H1 (cell line): ENCODE measurements at regions not wholly inside any gene's neighbourhood (a gene's known extent, or its start where the extent isn't known, plus 50 kb on each side); places are given as distances from the start of the nearest gene placed in this dataset.

ENCODE experiments used
- CTCF ChIA-PET: fragments of 300-600 bp; sonication (Branson Sonifier 250); formaldehyde crosslinking; loops from one replicate; lab custom pipeline; 2021; ENCODE audit not compliant: partially characterized antibody; lab: Charles Lee
- POLR2A ChIA-PET: fragments of 300-600 bp; sonication (Branson Sonifier 250); formaldehyde crosslinking; loops from one replicate; lab custom pipeline; 2021; ENCODE audit warnings: inconsistent platforms; ENCODE audit not compliant: partially characterized antibody; lab: Charles Lee
- DNase-seq, 2 experiments: peaks; one replicate each; pipeline versions ENCODE4 v3.0.0 to v3.0.0-alpha.2; 2010 to 2022; ENCODE audit warnings: low spot score in 2 of 2, low read depth in 1 of 2, mixed read lengths in 1 of 2
- FAIRE-seq: peaks from 2 replicates; lab custom pipeline; 2011; peaks lifted over from hg19 to GRCh38; lab: Jason Lieb, UNC
- H2AFZ ChIP-seq: 2 replicates; pipeline ENCODE4 v1.8.1; 2012; ENCODE audit warnings: low read length, inconsistent platforms
- H2AK5ac ChIP-seq: 2 replicates; pipeline ENCODE4 v1.6.1; 2013; ENCODE audit warnings: low read depth, low read length
- H2BK120ac ChIP-seq: replicated peaks from 2 replicates; pipeline ENCODE3; 2013; ENCODE audit warnings: low read depth, low read length, inconsistent platforms
- H2BK12ac ChIP-seq: 2 replicates; pipeline ENCODE4 v1.6.1; 2013; ENCODE audit warnings: low read depth, low read length
- H2BK15ac ChIP-seq: 2 replicates; pipeline ENCODE4 v1.6.1; 2013; ENCODE audit warnings: low read length
- H2BK20ac ChIP-seq: 2 replicates; pipeline ENCODE4 v1.6.1; 2013; ENCODE audit warnings: low read length
- H2BK5ac ChIP-seq: 2 replicates; pipeline ENCODE4 v1.6.1; 2013; ENCODE audit warnings: low read depth, low read length
- H3K14ac ChIP-seq: 2 replicates; pipeline ENCODE4 v1.6.1; 2013; ENCODE audit warnings: inconsistent platforms; ENCODE audit not compliant: insufficient read length
- H3K18ac ChIP-seq: 2 replicates; pipeline ENCODE4 v1.6.1; 2013; ENCODE audit warnings: low read length; ENCODE audit errors: extremely low read depth
- H3K23ac ChIP-seq: 2 replicates; pipeline ENCODE4 v1.6.1; 2013; ENCODE audit warnings: inconsistent platforms; ENCODE audit not compliant: insufficient read length
- H3K23me2 ChIP-seq: 2 replicates; pipeline ENCODE4 v1.6.1; 2013; ENCODE audit warnings: low read depth, low read length
- H3K27ac ChIP-seq: 2 replicates; pipeline ENCODE4 v1.6.1; 2011; ENCODE audit warnings: low read depth, low read length, inconsistent platforms
- H3K27me3 ChIP-seq, 4 experiments: replicated peaks in 1 of 4; 1 replicate in 1 of 4; 2 replicates in 3 of 4; pipeline versions ENCODE4 v1.6.1 to v1.8.1; 2011 to 2013; ENCODE audit warnings: low read length in 3 of 4, mild to moderate bottlenecking in 3 of 4, inconsistent platforms in 2 of 4, mixed read lengths in 2 of 4, moderate library complexity in 1 of 4; ENCODE audit not compliant: control insufficient read depth in 3 of 4, insufficient read depth in 3 of 4; ENCODE audit errors: extremely low read depth in 1 of 4
- H3K36me3 ChIP-seq, 4 experiments: 2 replicates each; pipeline versions ENCODE4 v1.6.1 to v1.8.1; 2011 to 2013; ENCODE audit warnings: mild to moderate bottlenecking in 4 of 4, low read length in 3 of 4, moderate library complexity in 2 of 4, control low read depth in 1 of 4, inconsistent platforms in 1 of 4; ENCODE audit not compliant: insufficient read depth in 4 of 4, control insufficient read depth in 2 of 4
- H3K4ac ChIP-seq: replicated peaks from 2 replicates; pipeline ENCODE3; 2013; ENCODE audit warnings: low read length, low read depth, mixed read lengths, inconsistent platforms; ENCODE audit not compliant: insufficient read length
- H3K4me1 ChIP-seq, 4 experiments: replicated peaks in 1 of 4; 1 replicate in 1 of 4; 2 replicates in 3 of 4; pipeline versions ENCODE4 v1.6.1 to v1.8.1; 2011 to 2013; ENCODE audit warnings: low read length in 3 of 4, inconsistent platforms in 2 of 4, mixed read lengths in 1 of 4; ENCODE audit not compliant: insufficient read depth in 4 of 4, control insufficient read depth in 3 of 4
- H3K4me2 ChIP-seq, 2 experiments: 2 replicates each; pipeline versions ENCODE4 v1.6.1 to v1.8.1; 2011 to 2013; ENCODE audit warnings: low read depth in 2 of 2, low read length in 2 of 2, control low read depth in 1 of 2, inconsistent platforms in 1 of 2, mild to moderate bottlenecking in 1 of 2; ENCODE audit not compliant: insufficient read depth in 1 of 2
- H3K4me3 ChIP-seq, 4 experiments: fragments of 200-600, 300-600 bp in 1 of 4; sonication (generic), shearing (Covaris generic), sonication (Bioruptor Twin) in 1 of 4; 2 replicates each; pipeline versions ENCODE4 v1.5.1 to v1.8.1; 2011 to 2016; ENCODE audit warnings: low read length in 4 of 4, low read depth in 3 of 4, control low read depth in 2 of 4, inconsistent platforms in 2 of 4, mild to moderate bottlenecking in 2 of 4, mixed read lengths in 1 of 4, moderate library complexity in 1 of 4; ENCODE audit not compliant: insufficient read depth in 2 of 4; ENCODE audit errors: extremely low read depth in 1 of 4
- H3K56ac ChIP-seq: replicated peaks from 2 replicates; pipeline ENCODE3; 2013; ENCODE audit warnings: low read depth, mild to moderate bottlenecking, mixed read lengths, low read length, inconsistent platforms; ENCODE audit not compliant: insufficient read length
- H3K79me1 ChIP-seq: 2 replicates; pipeline ENCODE4 v1.6.1; 2013; ENCODE audit warnings: low read depth, low read length, control low read depth
- H3K79me2 ChIP-seq, 2 experiments: 2 replicates each; pipeline versions ENCODE4 v1.6.1 to v1.8.1; 2012 to 2013; ENCODE audit warnings: low read length in 2 of 2, mild to moderate bottlenecking in 2 of 2, inconsistent platforms in 1 of 2; ENCODE audit not compliant: insufficient read depth in 2 of 2, control insufficient read depth in 1 of 2
- H3K9ac ChIP-seq, 4 experiments: replicated peaks in 1 of 4; 1 replicate in 1 of 4; 2 replicates in 3 of 4; pipeline versions ENCODE4 v1.6.1 to v1.8.1; 2011 to 2013; ENCODE audit warnings: low read depth in 3 of 4, low read length in 3 of 4, control low read depth in 2 of 4, mild to moderate bottlenecking in 2 of 4, moderate library complexity in 2 of 4, inconsistent platforms in 1 of 4; ENCODE audit errors: extremely low read depth in 1 of 4
- H3K9me3 ChIP-seq, 2 experiments: 2 replicates each; pipeline versions ENCODE4 v1.6.1 to v1.8.1; 2012 to 2013; ENCODE audit warnings: mild to moderate bottlenecking in 2 of 2, moderate library complexity in 2 of 2, control low read depth in 1 of 2, inconsistent platforms in 1 of 2, low read depth in 1 of 2, low read length in 1 of 2, mixed read lengths in 1 of 2; ENCODE audit not compliant: insufficient read depth in 2 of 2
- H4K20me1 ChIP-seq, 2 experiments: replicated peaks in 1 of 2; 2 replicates each; pipeline versions ENCODE3 to v1.8.1; 2011 to 2013; ENCODE audit warnings: inconsistent platforms in 2 of 2, low read length in 2 of 2, mild to moderate bottlenecking in 1 of 2; ENCODE audit not compliant: insufficient read depth in 2 of 2, control insufficient read depth in 1 of 2
- H4K5ac ChIP-seq: 2 replicates; pipeline ENCODE4 v1.6.1; 2013; ENCODE audit warnings: low read length, low read depth, mixed read lengths, inconsistent platforms; ENCODE audit not compliant: insufficient read length
- H4K8ac ChIP-seq: 2 replicates; pipeline ENCODE4 v1.8.0; 2013; ENCODE audit warnings: mild to moderate bottlenecking, moderate library complexity, low read length, inconsistent platforms; ENCODE audit not compliant: insufficient read depth; ENCODE audit errors: extremely low read depth
- H4K91ac ChIP-seq: replicated peaks from 2 replicates; pipeline ENCODE3; 2013; ENCODE audit warnings: low read length, mixed read lengths, inconsistent platforms; ENCODE audit not compliant: insufficient read length
- MAFK ChIP-seq: IDR thresholded peaks from 2 replicates; pipeline ENCODE4 v1.6.1; 2012; ENCODE audit warnings: low read depth, mild to moderate bottlenecking, improper control_type of control experiment, low read length
- SIX5 ChIP-seq: IDR thresholded peaks from 2 replicates; pipeline ENCODE4 v1.6.1; 2011; ENCODE audit warnings: mild to moderate bottlenecking, low read depth, low read length
- YY1 ChIP-seq: IDR thresholded peaks from 2 replicates; pipeline ENCODE4 v1.6.1; 2011; ENCODE audit warnings: low read depth, mild to moderate bottlenecking, low read length
- WGBS, 2 experiments: shearing (Covaris generic) in 1 of 2; methylation state at CpG; one replicate each; pipeline versions ENCODE4 v1.1.6 to v1.1.7; 2013 to 2015; ENCODE audit warnings: low lambda C conversion rate in 2 of 2, mixed read lengths in 2 of 2, inconsistent platforms in 1 of 2, low coverage in 1 of 2, missing lambda C conversion rate in 1 of 2; ENCODE audit not compliant: insufficient replicate concordance in 2 of 2, insufficient coverage in 1 of 2, insufficient read length in 1 of 2; ENCODE audit errors: extremely low coverage in 1 of 2, missing lambda C conversion rate in 1 of 2; 5-methylcytosine and 5-hydroxymethylcytosine counted together

DNA sequence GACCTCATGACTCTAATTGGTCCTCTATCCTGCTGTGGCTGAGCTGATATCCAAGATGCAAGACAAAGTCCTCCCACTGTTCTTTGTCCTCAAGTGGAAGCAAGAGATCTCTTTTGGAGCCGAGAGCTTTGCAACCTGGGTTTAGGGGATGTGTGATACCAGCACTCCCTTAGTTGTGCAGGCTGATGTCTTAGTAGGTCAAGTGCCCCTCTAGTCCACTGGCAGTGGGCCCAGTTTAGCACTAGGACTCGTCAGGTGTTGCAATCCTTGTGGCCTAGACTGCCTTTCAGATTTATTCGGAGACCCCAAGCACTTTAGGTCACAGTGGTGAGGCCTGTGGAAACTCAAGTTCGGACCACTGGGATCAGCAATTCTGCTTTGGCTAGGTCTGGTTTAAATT lies 64.0 kb downstream of the GPRASP3 start:
- H3K4me2 ChIP-seq = no peak overlapping the region
- H3K18ac ChIP-seq = no peak overlapping the region
- no peak overlapping the region for H2BK20ac ChIP-seq
- H4K8ac ChIP-seq = no peak overlapping the region
- no peaks in the 10 kb centered on the region for H3K9me3 ChIP-seq
- TF ChIP-seq YY1 = no peak
- no peak for TF ChIP-seq MAFK
- no peak for TF ChIP-seq SIX5
- H4K91ac ChIP-seq = no peak overlapping the region
- H3K4me1 ChIP-seq = peaks cover 0 to 5% (median 0%) of the 10 kb centered on the region in 4 experiments; a peak in 2 of 7 replicates
- H3K14ac ChIP-seq = no peak overlapping the region
- H2BK120ac ChIP-seq = no peak overlapping the region
- 96% methylated on average over 3 of the region's 4 CpGs; no CpG with 5 or more reads in 1 of the 2 experiments for WGBS, 2 experiments
- no peak overlapping the region for H2BK5ac ChIP-seq
- peaks cover 0 to under 1% (median 0%) of the 10 kb centered on the region in 4 experiments; a peak in 1 of 8 replicates for H3K36me3 ChIP-seq
- H2AK5ac ChIP-seq = no peak overlapping the region
- H3K79me2 ChIP-seq = no peaks in the 10 kb centered on the region; a peak in 1 of 4 replicates
- ChIA-PET CTCF (no interaction called here), POLR2A (interaction anchor here (1.2 to 1.5 kb wide), 2 partner anchors 15 to 38 kb away, joined by 3 to 4 read pairs; no protein-coding TSS in a partner anchor)
- H2AFZ ChIP-seq = no peak overlapping the region
- DNase-seq (no peak), FAIRE-seq (no peak)
- no peak overlapping the region for H3K56ac ChIP-seq
- no peak overlapping the region for H4K5ac ChIP-seq
- no peak overlapping the region for H3K27ac ChIP-seq
- H3K79me1 ChIP-seq = no peaks in the 10 kb centered on the region
- no peak overlapping the region for H2BK12ac ChIP-seq
- no peak overlapping the region for H2BK15ac ChIP-seq
- H3K9ac ChIP-seq = no peak overlapping the region
- H3K27me3 ChIP-seq = no peaks in the 10 kb centered on the region
- no peaks in the 10 kb centered on the region for H4K20me1 ChIP-seq
- no peak overlapping the region for H3K4me3 ChIP-seq
- H3K4ac ChIP-seq = no peak overlapping the region
- no peak overlapping the region for H3K23ac ChIP-seq
- no peaks in the 10 kb centered on the region for H3K23me2 ChIP-seq
